ENCODE measurements at regions not wholly inside any gene's neighbourhood (a gene's known extent, or its start where the extent isn't known, plus 50 kb on each side); places are given as distances from the start of the nearest gene placed in this dataset.

DNA sequence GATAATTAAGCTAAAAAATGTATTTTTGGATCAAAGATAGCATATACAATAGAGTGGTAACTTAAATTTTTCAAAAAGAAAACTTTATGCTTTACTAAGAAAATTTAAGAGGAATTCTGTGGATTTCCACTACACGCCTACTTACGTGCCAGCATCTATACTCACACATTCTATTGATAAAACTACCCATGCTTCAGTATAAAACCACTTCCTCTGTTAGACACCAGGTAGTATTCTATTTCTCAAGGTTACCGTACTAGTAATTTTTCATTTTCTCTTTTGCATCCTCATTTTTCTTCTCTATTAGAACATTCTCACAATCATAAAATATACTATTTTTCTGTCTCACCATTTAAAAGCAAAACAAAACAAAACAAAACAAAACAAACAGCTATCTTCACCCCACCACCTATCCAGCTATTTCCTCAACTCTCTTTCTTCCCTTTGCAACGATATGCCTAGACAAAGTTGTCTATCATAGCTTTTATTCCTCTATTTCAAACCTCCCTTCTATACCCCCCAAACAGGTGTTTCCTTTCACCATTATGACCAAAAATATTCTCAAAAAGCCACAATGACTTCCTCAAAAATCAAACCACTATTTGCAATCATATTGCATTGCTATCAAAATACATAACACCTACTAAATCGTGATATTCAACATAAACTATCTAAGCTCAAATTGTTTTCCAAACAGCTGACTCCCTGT, 1652.0 kb downstream of the MRPL39 start:
- H3K9me3 ChIP-seq (replicated peaks in 1 of 11) = peaks cover 0 to 6% (median 3%) of the 10 kb centered on the region in 11 experiments; a peak in 8 of 22 replicates
- TF ChIP-seq Cebpa-rat (IDR thresholded peaks at IDR 0.05) = peak in 3 of 11 experiments; percentile 16 to 50 (median 40); a peak in 3 of 22 replicates
- peak overlapping the region in 7 of 10 experiments; percentile 40 to 60 (median 55); a peak in 13 of 20 replicates for H3K4me3 ChIP-seq
- H3K36me3 ChIP-seq = no peaks in the 10 kb centered on the region
- peak overlapping the region in 8 of 11 experiments; percentile 39 to 88 (median 78); a peak in 14 of 22 replicates for H3K9ac ChIP-seq
- H3K27me3 ChIP-seq = peaks cover 0 to 24% (median 0%) of the 10 kb centered on the region in 11 experiments; a peak in 2 of 22 replicates
- peak overlapping the region; percentile 29 to 86 (median 74); a peak in 21 of 22 replicates for H3K4me2 ChIP-seq
- peak overlapping the region in 9 of 11 experiments; percentile 4 to 93 (median 85); a peak in 17 of 22 replicates for H3K27ac ChIP-seq
- peaks cover 32 to 88% (median 63%) of the 10 kb centered on the region in 10 experiments for H3K4me1 ChIP-seq
- no peaks in the 10 kb centered on the region for H4K20me1 ChIP-seq

DNA sequence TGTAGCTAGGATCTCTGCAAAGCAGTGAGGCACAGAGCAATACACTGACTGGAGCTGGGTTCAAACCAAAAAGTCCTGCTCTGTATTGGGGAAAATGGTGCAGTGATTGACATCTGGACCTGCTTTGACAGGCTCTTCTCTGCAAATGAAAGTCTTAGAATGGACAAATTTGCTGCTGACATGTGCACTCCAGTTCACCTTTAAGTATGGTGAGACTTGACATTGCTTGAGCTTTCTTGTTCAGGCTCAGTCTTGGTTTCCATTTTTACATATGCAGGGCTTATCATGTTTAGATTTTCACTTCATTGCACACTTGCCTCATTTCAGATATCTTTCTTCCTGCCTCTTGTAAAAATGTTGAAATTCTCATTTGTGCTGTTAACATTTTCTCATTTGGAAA, 1655.0 kb downstream of the MRPL39 start:
- H3K27ac ChIP-seq = peak overlapping the region in 9 of 11 experiments; percentile 58 to 93 (median 85); a peak in 17 of 22 replicates
- peak overlapping the region in 8 of 11 experiments; percentile 20 to 88 (median 78); a peak in 13 of 22 replicates for H3K9ac ChIP-seq
- peaks cover 0 to 5% (median 0%) of the 10 kb centered on the region in 11 experiments; a peak in 2 of 22 replicates for H3K36me3 ChIP-seq
- H3K27me3 ChIP-seq = peaks cover 0 to 21% (median 0%) of the 10 kb centered on the region in 11 experiments; a peak in 2 of 22 replicates
- H3K4me1 ChIP-seq = peaks cover 42 to 85% (median 69%) of the 10 kb centered on the region in 10 experiments
- TF ChIP-seq Cebpa-rat (IDR thresholded peaks at IDR 0.05) = 0 out of 22 replicates have a peak, but pooled peaks of 1 of the 11 experiments have one; percentile 16
- H4K20me1 ChIP-seq = no peaks in the 10 kb centered on the region
- peaks cover 0 to 16% (median 10%) of the 10 kb centered on the region in 11 experiments; a peak in 10 of 22 replicates for H3K9me3 ChIP-seq (replicated peaks in 1 of 11)
- peak overlapping the region; percentile 2 to 86 (median 74); a peak in 20 of 22 replicates for H3K4me2 ChIP-seq
- H3K4me3 ChIP-seq = peak overlapping the region in 6 of 10 experiments; percentile 9 to 60 (median 49); a peak in 10 of 20 replicates

DNA sequence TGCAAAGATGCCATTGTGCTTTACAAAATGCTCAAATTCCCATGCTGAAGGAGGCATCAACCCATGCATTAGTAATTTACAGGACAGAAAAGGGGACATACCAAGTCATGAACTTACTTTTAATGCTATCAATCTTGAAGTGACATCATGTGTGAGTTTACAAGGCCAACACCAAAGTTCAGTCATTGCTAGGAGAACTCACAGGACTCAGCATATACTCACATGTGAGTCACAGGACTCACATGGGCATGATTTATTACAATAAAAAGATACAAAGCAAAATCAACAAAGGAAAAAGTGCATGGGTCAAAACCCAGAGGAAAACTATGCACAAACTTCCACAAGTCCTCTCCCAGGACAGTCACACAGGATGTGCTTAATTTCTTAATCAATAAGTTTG, 1656.0 kb downstream of the MRPL39 start:
- peak overlapping the region in 8 of 11 experiments; percentile 77 to 93 (median 86); a peak in 16 of 22 replicates for H3K27ac ChIP-seq
- TF ChIP-seq Cebpa-rat (IDR thresholded peaks at IDR 0.05) = no peak
- H3K36me3 ChIP-seq = peaks cover 0 to 7% (median 0%) of the 10 kb centered on the region in 11 experiments; a peak in 2 of 22 replicates
- H3K4me2 ChIP-seq = peak overlapping the region in 9 of 11 experiments; percentile 63 to 86 (median 75); a peak in 18 of 22 replicates
- H4K20me1 ChIP-seq = no peaks in the 10 kb centered on the region
- H3K4me1 ChIP-seq = peaks cover 37 to 78% (median 63%) of the 10 kb centered on the region in 10 experiments
- peak overlapping the region in 5 of 10 experiments; percentile 23 to 60 (median 56); a peak in 9 of 20 replicates for H3K4me3 ChIP-seq
- H3K27me3 ChIP-seq = peaks cover 0 to 13% (median 0%) of the 10 kb centered on the region in 11 experiments; a peak in 2 of 22 replicates
- H3K9ac ChIP-seq = peak overlapping the region in 7 of 11 experiments; percentile 26 to 88 (median 80); a peak in 12 of 22 replicates
- H3K9me3 ChIP-seq (replicated peaks in 1 of 11) = peaks cover 0 to 22% (median 15%) of the 10 kb centered on the region in 11 experiments; a peak in 17 of 22 replicates

DNA sequence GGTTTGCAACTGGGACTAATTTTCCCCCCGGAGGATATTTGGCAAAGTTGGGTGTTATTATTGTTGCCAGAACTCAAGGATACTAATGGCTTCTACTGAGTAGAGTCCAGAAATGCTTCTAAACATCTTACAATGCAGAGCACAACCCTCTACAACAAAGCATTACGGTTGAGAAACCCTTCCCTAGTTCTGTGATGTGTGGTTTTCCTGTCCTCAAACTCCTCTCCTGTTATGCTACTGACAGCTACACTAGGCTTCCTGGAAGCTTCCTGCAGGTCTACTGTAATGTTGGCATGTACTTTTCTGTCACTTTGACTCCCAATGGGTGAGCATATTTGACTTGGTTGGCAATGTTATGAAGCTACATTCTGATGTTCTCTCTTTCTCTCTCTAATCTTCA, 1656.9 kb downstream of the MRPL39 start:
- H3K4me1 ChIP-seq = peaks cover 28 to 72% (median 55%) of the 10 kb centered on the region in 10 experiments
- H3K27ac ChIP-seq = peak overlapping the region in 9 of 11 experiments; percentile 13 to 93 (median 85); a peak in 18 of 22 replicates
- H3K27me3 ChIP-seq = 0 out of 22 replicates have a peak, but pooled peaks cover 0 to 4% (median 0%) of the 10 kb centered on the region in 11 experiments
- no peaks in the 10 kb centered on the region for H4K20me1 ChIP-seq
- no peak; a peak in 1 of 22 replicates for TF ChIP-seq Cebpa-rat (IDR thresholded peaks at IDR 0.05)
- peaks cover 0 to 16% (median 0%) of the 10 kb centered on the region in 11 experiments; a peak in 3 of 22 replicates for H3K36me3 ChIP-seq
- H3K4me3 ChIP-seq = peak overlapping the region in 6 of 10 experiments; percentile 3 to 60 (median 48); a peak in 11 of 20 replicates
- H3K9me3 ChIP-seq (replicated peaks in 1 of 11) = peaks cover 4 to 31% (median 24%) of the 10 kb centered on the region in 11 experiments; a peak in 18 of 22 replicates
- peak overlapping the region in 7 of 11 experiments; percentile 8 to 88 (median 80); a peak in 13 of 22 replicates for H3K9ac ChIP-seq
- peak overlapping the region; percentile 12 to 86 (median 74); a peak in 21 of 22 replicates for H3K4me2 ChIP-seq

DNA sequence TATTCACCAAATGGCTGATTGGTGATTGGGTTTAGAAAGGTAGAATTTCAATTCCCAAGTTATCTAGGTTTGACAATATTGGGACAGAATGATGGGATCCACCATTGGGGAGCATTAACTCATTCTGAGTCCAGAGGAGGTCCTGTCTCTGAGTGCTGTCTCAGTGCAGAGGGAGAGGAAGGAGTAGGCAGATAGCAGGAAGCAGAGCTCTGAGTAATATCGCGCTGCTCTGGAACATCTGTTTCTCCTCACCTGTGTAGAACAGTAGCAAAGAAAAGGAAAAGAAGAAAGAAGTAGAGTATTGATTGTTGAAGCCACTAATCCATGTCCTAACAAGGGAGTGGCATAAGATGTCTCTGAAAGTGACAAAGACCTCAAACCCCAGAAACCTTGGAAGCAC, 1657.8 kb downstream of the MRPL39 start:
- Histone ChIP-seq H3K9me3 (replicated peaks in 1 of 11) (peaks cover 7 to 40% (median 31%) of the 10 kb centered on the region in 11 experiments; a peak in 20 of 22 replicates), H3K27ac (peak overlapping the region in 8 of 11 experiments; percentile 77 to 93 (median 86); a peak in 14 of 22 replicates), H3K27me3 (0 out of 22 replicates have a peak, but pooled peaks cover 0 to 4% (median 0%) of the 10 kb centered on the region in 11 experiments), H4K20me1 (no peaks in the 10 kb centered on the region), H3K36me3 (peaks cover 0 to 23% (median 0%) of the 10 kb centered on the region in 11 experiments; a peak in 6 of 22 replicates), H3K9ac (peak overlapping the region in 6 of 11 experiments; percentile 71 to 88 (median 82); a peak in 10 of 22 replicates), H3K4me2 (peak overlapping the region; percentile 26 to 86 (median 74); a peak in 20 of 22 replicates), H3K4me3 (peak overlapping the region in 3 of 10 experiments; percentile 39 to 60 (median 60); a peak in 6 of 20 replicates), H3K4me1 (peaks cover 24 to 71% (median 49%) of the 10 kb centered on the region in 10 experiments)
- no peak for TF ChIP-seq Cebpa-rat (IDR thresholded peaks at IDR 0.05)

DNA sequence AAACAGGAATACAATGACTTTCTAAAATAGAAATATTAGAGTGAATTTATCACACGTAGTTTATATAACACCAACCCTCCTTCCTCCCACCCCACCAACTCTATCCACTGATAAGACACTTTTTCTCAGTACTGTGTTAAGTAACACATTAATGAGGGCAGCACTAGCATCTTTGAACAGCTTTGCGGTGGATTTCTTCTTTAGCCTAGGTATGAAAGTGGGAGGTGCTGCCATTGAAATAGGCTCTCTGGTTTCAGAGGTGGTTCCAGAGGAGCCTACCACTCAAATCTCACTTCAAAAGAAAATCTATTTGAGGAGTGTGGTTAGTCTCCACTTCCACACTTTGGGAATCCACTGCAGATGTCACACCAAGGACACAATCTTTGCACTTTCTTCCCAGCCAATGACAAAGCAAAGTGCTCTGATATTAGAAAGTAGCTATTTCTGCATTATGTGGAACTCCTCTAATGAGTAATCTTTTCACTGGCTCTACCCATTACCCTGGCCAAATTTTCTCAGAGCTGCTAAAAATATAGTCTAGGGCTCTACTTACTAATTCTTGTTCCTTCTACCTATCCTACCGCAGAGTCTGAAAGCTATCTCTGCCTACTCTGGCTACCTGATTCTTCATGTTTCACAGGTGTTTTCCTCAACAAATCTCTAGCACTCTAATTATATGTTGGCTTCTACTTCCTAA, 1667.8 kb downstream of the MRPL39 start:
- Histone ChIP-seq H3K4me1 (peaks cover 0 to 14% (median 0%) of the 10 kb centered on the region in 10 experiments; a peak in 2 of 20 replicates), H3K27ac (no peak overlapping the region), H3K27me3 (no peaks in the 10 kb centered on the region), H3K4me3 (no peak overlapping the region), H3K9ac (no peak overlapping the region), H3K4me2 (no peak overlapping the region), H3K9me3 (replicated peaks in 1 of 11) (peaks cover 0 to 76% (median 37%) of the 10 kb centered on the region in 11 experiments; a peak in 15 of 22 replicates), H3K36me3 (peaks cover 0 to 45% (median 0%) of the 10 kb centered on the region in 11 experiments; a peak in 7 of 22 replicates), H4K20me1 (no peaks in the 10 kb centered on the region)
- TF ChIP-seq Cebpa-rat (IDR thresholded peaks at IDR 0.05) = no peak

DNA sequence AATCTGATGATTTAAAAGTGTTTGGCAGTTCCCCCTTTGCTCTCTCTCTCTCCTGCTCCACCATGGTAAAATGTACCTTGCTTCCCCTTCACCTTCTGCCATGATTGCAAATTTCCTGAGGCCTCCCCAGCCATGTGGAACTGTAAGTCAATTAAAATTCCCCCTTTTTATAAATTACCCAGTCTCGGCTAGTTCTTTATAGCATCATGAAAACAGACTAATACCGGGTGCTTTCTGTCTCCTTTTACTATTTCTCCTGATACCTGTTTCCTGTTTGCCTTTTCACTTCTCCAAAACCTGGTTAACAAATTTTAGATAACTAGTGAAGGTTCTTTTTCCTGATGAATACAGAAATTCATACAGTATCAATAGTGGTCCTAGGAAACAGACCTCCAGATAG, 1670.3 kb downstream of the MRPL39 start:
- Histone ChIP-seq H3K9ac (no peak overlapping the region), H3K9me3 (replicated peaks in 1 of 11) (peaks cover 0 to 71% (median 35%) of the 10 kb centered on the region in 11 experiments; a peak in 15 of 22 replicates), H3K4me3 (no peak overlapping the region), H3K27ac (no peak overlapping the region), H3K4me2 (peak overlapping the region in 1 of 11 experiments; percentile 17; a peak in 1 of 22 replicates), H3K36me3 (peaks cover 0 to 34% (median 0%) of the 10 kb centered on the region in 11 experiments; a peak in 6 of 22 replicates), H3K4me1 (peaks cover 0 to 14% (median 0%) of the 10 kb centered on the region in 10 experiments; a peak in 2 of 20 replicates), H3K27me3 (no peaks in the 10 kb centered on the region), H4K20me1 (no peaks in the 10 kb centered on the region)
- no peak for TF ChIP-seq Cebpa-rat (IDR thresholded peaks at IDR 0.05)

All from BLaER1 treated with 17β-estradiol and CSF1 and Interleukin-3, amounts not matched to agents 10 nM and 100 nM (cell line).